A673 (cell line): ENCODE measurements at regions not wholly inside any gene's neighbourhood (a gene's known extent, or its start where the extent isn't known, plus 50 kb on each side); places are given as distances from the start of the nearest gene placed in this dataset.

Source experiments
- BruUV-seq: library from RNA; stranded (reverse); fragments of 400-500 nt; replicated peaks from 2 replicates; lab custom pipeline; 2021; lab: Mats Ljungman, UMichigan
- CTCF ChIA-PET: fragments of 300-600 bp; sonication (Branson Sonifier 250); formaldehyde crosslinking; loops from one replicate; lab custom pipeline; 2022; ENCODE audit warnings: antibody characterized with exemption; lab: Charles Lee
- POLR2A ChIA-PET: fragments of 300-600 bp; sonication (Branson Sonifier 250); formaldehyde crosslinking; loops from one replicate; lab custom pipeline; 2022; ENCODE audit warnings: antibody characterized with exemption; ENCODE audit not compliant: low non-redundant PET; lab: Charles Lee
- DNase-seq: peaks from one replicate; pipeline ENCODE4 v3.0.0-alpha.2; 2015; ENCODE audit warnings: low spot score
- H3K27ac ChIP-seq: fragments of 200-600 bp; sonication (generic); 2 replicates; pipeline ENCODE4 v1.5.1; 2016; ENCODE audit warnings: mixed run types, low read depth, mild to moderate bottlenecking, mixed read lengths, antibody characterized with exemption, low read length; ENCODE audit not compliant: poor library complexity, severe bottlenecking
- H3K27me3 ChIP-seq: fragments of 200-600 bp; sonication (generic); replicated peaks from 2 replicates; pipeline ENCODE4 v1.6.1; 2017; ENCODE audit warnings: mixed run types, low read depth, mild to moderate bottlenecking, mixed read lengths, antibody characterized with exemption, low read length; ENCODE audit not compliant: insufficient read depth, poor library complexity
- H3K36me3 ChIP-seq: fragments of 200-600 bp; sonication (generic); 2 replicates; pipeline ENCODE4 v1.6.1; 2016; ENCODE audit warnings: mixed run types, mild to moderate bottlenecking, mixed read lengths, antibody characterized with exemption, low read length; ENCODE audit not compliant: insufficient read depth, poor library complexity, severe bottlenecking
- H3K4me1 ChIP-seq: fragments of 200-600 bp; sonication (generic); 2 replicates; pipeline ENCODE4 v1.6.1; 2017; ENCODE audit warnings: mixed run types, mild to moderate bottlenecking, mixed read lengths, antibody characterized with exemption, low read length; ENCODE audit not compliant: insufficient read depth, poor library complexity, severe bottlenecking
- H3K4me3 ChIP-seq: fragments of 200-600 bp; sonication (generic); 2 replicates; pipeline ENCODE4 v1.5.1; 2016; ENCODE audit warnings: low read depth, mixed run types, mild to moderate bottlenecking, mixed read lengths, low read length; ENCODE audit not compliant: poor library complexity, severe bottlenecking
- H3K9me3 ChIP-seq: fragments of 200-600 bp; sonication (generic); 2 replicates; pipeline ENCODE4 v1.6.1; 2016; ENCODE audit warnings: mixed run types, low read depth, mild to moderate bottlenecking, mixed read lengths, antibody characterized with exemption, low read length; ENCODE audit not compliant: poor library complexity, severe bottlenecking
- EZH2 ChIP-seq: fragments of 200-600 bp; sonication (generic); IDR thresholded peaks from 2 replicates; pipeline ENCODE4 v1.6.1; 2017; ENCODE audit warnings: borderline replicate concordance, low read depth, mild to moderate bottlenecking, mixed read lengths, antibody characterized with exemption, low read length; ENCODE audit not compliant: poor library complexity, severe bottlenecking
- intact Hi-C: fragments of 100-400 bp; cut with micrococcal nuclease; formaldehyde crosslinking; loops from one replicate; pipeline ENCODE4 v1.10.0; 2022; ENCODE audit not compliant: unreplicated experiment
- TF ChIP-seq, protein P1 (sequence below): fragments of 300-800, 200-600 bp; sonication (generic); conservative IDR thresholded peaks from 2 replicates; pipeline ENCODE4 v1.5.1; 2017; ENCODE audit warnings: low read depth, mild to moderate bottlenecking, antibody characterized with exemption, low read length, moderate library complexity, mixed read lengths

DNA sequence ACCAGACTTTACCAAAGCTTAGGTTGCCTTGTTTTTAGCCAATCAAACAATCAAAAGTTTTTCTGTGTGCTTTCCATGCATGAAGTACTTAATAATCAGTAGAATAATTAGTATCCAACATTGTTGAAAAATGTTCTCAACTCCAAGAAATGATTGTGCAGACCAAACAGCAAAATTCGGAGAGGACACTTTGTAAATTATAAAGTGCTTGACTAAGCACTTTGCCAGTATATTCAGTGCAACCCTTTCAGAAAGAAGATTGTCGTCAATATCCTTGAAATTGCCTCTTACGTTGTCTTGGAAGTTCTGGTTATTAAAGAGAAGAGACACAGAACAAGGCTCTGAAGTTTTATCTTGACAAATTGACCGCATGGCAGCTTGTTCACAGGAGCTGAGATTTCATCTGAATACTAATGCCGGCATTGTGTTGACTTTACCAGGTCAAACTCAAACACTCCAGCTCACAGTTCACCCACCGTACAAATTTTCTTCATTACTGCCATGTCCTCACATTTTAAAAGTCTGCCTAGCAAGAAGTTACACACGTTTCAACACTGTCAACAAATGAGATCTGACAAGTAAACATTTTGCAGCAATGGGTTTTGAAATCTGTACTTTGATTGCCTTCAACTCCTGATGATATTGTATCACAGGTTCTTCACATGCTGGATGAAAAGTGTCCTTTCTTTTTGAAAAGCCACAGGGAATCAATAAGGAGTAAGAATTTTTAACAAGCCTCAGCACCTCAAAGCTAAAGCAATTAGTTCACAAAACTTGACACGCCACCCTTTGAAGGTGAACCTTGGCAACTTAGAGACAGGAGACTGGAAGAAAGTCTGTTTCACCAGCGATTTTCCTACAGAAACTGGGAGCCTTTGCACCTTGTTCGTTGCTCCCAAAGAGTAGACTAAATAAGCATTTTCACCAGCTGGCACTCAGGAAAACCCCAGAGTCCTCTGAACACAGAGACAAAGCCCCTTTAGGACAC, 150.9 kb downstream of the RFC3 start:
- Histone ChIP-seq H3K27me3 (no peaks in the 10 kb centered on the region), H3K36me3 (no peaks in the 10 kb centered on the region), H3K9me3 (no peaks in the 10 kb centered on the region), H3K4me1 (no peaks in the 10 kb centered on the region), H3K4me3 (no peak overlapping the region), H3K27ac (no peak overlapping the region)
- POLR2A ChIA-PET = no interaction called here
- TF ChIP-seq, protein P1, sequence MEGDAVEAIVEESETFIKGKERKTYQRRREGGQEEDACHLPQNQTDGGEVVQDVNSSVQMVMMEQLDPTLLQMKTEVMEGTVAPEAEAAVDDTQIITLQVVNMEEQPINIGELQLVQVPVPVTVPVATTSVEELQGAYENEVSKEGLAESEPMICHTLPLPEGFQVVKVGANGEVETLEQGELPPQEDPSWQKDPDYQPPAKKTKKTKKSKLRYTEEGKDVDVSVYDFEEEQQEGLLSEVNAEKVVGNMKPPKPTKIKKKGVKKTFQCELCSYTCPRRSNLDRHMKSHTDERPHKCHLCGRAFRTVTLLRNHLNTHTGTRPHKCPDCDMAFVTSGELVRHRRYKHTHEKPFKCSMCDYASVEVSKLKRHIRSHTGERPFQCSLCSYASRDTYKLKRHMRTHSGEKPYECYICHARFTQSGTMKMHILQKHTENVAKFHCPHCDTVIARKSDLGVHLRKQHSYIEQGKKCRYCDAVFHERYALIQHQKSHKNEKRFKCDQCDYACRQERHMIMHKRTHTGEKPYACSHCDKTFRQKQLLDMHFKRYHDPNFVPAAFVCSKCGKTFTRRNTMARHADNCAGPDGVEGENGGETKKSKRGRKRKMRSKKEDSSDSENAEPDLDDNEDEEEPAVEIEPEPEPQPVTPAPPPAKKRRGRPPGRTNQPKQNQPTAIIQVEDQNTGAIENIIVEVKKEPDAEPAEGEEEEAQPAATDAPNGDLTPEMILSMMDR = no peak
- no TSS peak for BruUV-seq
- intact Hi-C loops = no loop called here
- no peak for DNase-seq
- CTCF ChIA-PET = no interaction called here

DNA sequence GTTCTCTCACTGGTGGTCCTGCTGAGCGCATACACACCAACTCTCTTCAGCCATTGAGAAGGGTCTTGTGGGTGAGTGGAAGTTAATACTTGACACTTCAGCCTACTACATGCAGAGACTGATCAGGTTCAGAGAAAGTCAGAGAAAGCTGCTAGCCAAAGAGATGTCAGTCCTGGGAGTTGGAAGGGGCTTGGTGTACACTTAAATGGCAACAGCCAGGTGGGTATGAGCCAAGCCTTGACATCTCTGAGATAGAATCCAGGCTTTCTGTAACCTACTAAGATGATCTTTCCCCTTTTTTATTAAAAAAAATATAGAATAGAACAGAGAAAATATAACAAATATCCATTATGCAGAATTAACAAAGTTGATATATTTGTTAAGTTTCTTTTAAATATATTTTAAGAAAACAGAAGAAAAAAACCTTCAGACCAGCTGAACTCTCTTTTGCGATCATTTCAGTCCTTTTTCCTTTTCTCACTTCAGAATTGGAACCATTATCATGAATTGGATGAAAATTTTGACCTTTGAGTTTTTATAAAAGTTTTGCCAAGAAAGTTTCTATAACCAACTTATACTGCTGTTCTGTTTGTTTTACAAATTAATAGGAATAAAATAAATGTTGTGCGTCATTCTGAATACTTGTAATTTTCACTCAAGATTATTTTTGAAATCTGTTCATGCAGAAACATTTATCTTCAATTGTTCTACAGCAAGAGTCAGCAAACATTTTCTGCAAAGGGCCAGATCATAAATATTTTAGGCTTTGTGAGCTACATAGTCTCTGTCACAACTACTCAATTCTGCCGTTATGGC, 153.0 kb downstream of the RFC3 start:
- TF ChIP-seq EZH2 = no peak
- TF ChIP-seq, protein P1 = no peak
- no peak for DNase-seq
- intact Hi-C loops = no loop called here
- Histone ChIP-seq H3K4me3 (no peak overlapping the region), H3K27ac (no peak overlapping the region), H3K27me3 (no peaks in the 10 kb centered on the region), H3K4me1 (no peaks in the 10 kb centered on the region), H3K36me3 (no peaks in the 10 kb centered on the region), H3K9me3 (no peaks in the 10 kb centered on the region)
- ChIA-PET POLR2A (no interaction called here), CTCF (no interaction called here)
- BruUV-seq = no TSS peak

DNA sequence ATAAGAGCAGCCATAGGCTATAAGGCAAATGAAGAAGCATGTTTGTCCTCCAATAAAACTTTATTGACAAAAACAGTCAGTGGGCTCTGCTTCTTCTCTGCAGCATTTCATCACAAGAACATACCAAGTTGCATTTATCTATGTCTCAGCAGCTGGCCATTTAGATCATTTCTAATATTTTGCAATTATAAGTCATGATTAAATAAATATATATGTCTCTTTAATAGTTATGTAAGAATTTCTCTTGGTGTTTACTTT, 153.5 kb downstream of the RFC3 start:
- ChIA-PET POLR2A (no interaction called here), CTCF (no interaction called here)
- DNase-seq = no peak
- no peaks in the 10 kb centered on the region for H3K36me3 ChIP-seq
- H3K4me3 ChIP-seq = no peak overlapping the region
- TF ChIP-seq, protein P1 = no peak
- no peak for TF ChIP-seq EZH2
- no peak overlapping the region for H3K27ac ChIP-seq
- H3K4me1 ChIP-seq = no peaks in the 10 kb centered on the region
- no peaks in the 10 kb centered on the region for H3K9me3 ChIP-seq
- no TSS peak for BruUV-seq
- intact Hi-C loops = no loop called here
- H3K27me3 ChIP-seq = no peaks in the 10 kb centered on the region
